AG10803 (cell line): ENCODE measurements at regions not wholly inside any gene's neighbourhood (a gene's known extent, or its start where the extent isn't known, plus 50 kb on each side); places are given as distances from the start of the nearest gene placed in this dataset.

Experiments used
- DNase-seq: peaks from one replicate; pipeline ENCODE4 v3.0.0; 2010; ENCODE audit warnings: low read depth
- H3K4me3 ChIP-seq: 2 replicates; pipeline ENCODE4 v1.5.1; 2011; ENCODE audit warnings: mild to moderate bottlenecking, low read length, control low read depth
- TF ChIP-seq, protein P1 (sequence below): conservative IDR thresholded peaks from 2 replicates; pipeline ENCODE4 v1.5.1; 2011; ENCODE audit warnings: mild to moderate bottlenecking, low read length, control low read depth, inconsistent platforms

DNA sequence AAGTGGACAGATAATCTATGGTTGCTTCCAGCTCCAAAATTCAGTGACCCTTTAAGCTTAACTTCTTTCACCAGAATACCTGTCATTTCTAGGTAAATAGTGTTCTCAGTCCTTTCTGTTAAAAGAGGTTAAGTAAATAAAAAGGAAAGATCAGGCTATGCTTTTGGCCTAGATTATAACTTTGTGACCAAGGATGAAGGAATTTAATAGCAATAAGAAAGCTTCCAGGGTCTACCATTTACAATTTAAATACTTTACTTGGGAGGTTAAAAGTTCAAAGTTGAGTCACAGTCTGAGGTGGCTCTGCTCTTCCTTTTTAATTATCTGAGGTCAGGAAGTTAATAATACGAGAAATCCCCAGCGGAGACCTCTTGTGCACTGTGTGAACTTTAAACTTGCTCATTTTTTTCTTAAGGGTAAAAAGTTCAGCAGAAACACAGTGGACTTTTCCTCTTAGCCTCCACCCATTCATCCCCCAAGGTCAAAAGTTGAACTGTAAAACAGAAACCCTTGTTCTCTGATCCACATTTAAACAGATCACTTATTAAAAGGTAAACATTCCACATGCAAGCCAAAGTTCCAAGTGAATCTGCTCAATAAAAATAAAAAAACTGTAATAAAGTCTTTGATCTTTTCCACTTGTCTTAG is 187.1 kb downstream of the NRIP1 start:
- no peak overlapping the region for H3K4me3 ChIP-seq
- TF ChIP-seq, protein P1, sequence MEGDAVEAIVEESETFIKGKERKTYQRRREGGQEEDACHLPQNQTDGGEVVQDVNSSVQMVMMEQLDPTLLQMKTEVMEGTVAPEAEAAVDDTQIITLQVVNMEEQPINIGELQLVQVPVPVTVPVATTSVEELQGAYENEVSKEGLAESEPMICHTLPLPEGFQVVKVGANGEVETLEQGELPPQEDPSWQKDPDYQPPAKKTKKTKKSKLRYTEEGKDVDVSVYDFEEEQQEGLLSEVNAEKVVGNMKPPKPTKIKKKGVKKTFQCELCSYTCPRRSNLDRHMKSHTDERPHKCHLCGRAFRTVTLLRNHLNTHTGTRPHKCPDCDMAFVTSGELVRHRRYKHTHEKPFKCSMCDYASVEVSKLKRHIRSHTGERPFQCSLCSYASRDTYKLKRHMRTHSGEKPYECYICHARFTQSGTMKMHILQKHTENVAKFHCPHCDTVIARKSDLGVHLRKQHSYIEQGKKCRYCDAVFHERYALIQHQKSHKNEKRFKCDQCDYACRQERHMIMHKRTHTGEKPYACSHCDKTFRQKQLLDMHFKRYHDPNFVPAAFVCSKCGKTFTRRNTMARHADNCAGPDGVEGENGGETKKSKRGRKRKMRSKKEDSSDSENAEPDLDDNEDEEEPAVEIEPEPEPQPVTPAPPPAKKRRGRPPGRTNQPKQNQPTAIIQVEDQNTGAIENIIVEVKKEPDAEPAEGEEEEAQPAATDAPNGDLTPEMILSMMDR: no peak
- DNase-seq: no peak

DNA sequence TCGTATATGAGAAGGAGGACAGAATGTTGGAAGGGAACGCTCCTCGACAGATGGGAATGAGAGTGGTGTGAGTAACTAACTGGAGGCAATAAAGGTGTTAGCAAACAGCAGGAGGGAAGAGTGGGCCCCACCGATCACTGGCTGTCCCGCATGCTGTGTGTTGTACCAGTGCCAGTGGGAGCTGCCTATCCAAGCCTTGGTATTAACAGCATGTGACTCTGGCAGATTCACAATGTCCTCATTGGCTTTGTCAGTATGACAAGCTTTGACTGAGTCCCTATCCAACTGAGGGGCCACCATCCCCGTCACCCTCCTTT is 188.3 kb downstream of the NRIP1 start:
- TF ChIP-seq, protein P1: no peak
- no peak overlapping the region for H3K4me3 ChIP-seq
- DNase-seq: no peak

- peak; percentile 30 for DNase-seq
- H3K4me3 ChIP-seq: no peak overlapping the region
- TF ChIP-seq, protein P1: no peak
Observed at GRCh38 chr21:14875704-14876523, 188.9 kb downstream of the NRIP1 start.

GRCh38 chr21:14875186-14875585 is 189.6 kb downstream of the NRIP1 start:
- no peak for DNase-seq
- TF ChIP-seq, protein P1: no peak
- no peak overlapping the region for H3K4me3 ChIP-seq

GRCh38 chr21:14874379-14874778 is 190.4 kb downstream of the NRIP1 start:
- H3K4me3 ChIP-seq: no peak overlapping the region
- DNase-seq: no peak
- TF ChIP-seq, protein P1: no peak

DNA sequence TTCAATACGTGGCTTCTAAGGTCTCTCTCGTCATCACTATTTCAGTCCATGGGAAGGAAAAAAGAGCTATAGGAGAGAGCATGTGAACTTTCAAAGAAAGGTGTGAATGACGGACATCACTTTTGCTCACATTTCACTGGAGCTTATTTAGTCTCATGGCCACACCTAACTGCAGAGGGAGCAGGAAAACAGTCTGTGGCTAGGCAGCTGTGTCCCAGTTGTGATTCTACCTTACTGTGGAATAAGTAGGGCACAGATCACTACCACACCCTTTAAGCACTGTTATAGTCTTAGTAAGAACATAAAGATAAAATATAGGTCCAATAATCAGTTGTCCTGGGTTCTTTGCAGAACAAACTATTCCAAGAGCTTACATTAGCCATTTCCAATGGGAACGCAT is 192.9 kb downstream of the NRIP1 start:
- no peak for DNase-seq

More for the DNA sequence above, 192.9 kb downstream of the NRIP1 start:
- H3K4me3 ChIP-seq: no peak overlapping the region
- TF ChIP-seq, protein P1: no peak
